ENCODE measurements at regions not wholly inside any gene's neighbourhood (a gene's known extent, or its start where the extent isn't known, plus 50 kb on each side); places are given as distances from the start of the nearest gene placed in this dataset.
"Not testable (repeated sequence)": the region's sequence is repeated elsewhere in the genome, so short reads cannot be mapped to it uniquely, and the experiment has no call there.

DNA sequence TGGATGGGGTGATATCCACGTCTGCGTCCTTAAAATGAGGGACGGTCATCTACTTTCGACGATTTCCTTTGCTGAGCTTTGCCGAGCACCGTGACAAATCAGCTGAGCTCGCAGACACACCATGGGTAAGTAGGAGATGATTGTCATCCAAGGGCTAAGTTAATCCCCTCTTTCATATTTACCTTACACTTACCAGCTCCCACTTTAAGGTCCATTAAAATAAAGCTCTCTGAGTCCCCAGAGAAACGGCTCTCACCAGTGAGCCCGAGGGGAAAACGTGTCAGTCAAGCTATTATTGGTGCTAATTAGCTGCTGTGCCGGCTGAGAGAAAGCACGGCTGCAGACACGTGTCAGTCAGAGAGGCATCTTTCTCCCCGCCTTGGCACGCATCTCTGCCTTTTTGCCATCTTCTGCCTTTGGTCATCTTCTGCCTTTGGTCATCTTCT, 72.2 kb downstream of the CRLF2 start:
- FAIRE-seq = no peak
- no peak for DNase-seq (ENCODE audit: low spot score)

DNA sequence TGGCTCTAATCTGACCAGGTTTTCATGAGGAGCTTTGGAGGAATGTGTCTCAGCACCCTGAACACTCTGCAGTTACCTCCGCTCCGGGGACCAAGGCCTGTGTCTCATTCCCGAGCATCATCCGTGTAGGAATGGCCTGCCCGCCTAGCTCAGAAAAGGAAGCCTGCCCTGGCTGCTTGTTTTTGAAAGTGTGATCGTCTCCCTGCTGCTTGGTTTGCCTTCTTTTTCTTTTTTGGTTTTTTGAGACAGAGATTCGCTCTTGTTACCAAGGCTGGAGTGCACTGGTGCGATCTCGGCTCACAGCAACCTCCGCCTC, 73.3 kb downstream of the CRLF2 start:
- FAIRE-seq = no peak
- DNase-seq (ENCODE audit: low spot score) = no peak

DNA sequence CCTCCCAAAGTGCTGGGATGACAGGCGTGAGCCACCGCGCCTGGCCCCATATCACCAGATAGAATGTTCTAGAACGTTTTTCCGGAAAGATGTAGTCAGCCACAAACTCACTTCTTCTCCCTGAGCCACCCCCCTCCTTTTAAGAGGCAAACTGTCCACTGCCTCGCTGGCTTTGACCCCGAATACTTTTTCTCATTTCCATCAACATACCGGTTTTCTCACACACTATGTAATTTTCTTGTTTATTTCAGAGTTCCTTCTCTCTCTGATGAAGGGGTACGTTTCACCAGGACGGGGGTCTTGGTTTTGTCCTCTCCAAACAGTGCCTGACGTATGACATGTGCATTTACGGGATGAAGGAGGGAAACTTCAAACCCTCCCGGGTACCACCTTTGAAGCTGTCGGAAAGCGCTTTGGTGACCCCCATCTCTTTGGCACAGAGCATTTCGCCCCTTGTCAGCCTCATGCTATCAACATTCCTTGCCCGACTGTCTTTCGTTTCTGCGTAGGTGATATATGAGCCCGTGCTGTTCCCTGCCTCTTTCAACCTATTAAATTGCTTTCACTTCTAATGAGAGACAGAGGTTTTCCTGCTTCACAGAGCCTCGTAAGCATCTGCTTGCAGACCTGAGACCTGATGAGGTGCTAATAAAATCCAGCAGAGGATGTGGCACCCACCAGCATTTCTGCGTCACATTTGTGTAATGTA, 73.8 kb downstream of the CRLF2 start:
- FAIRE-seq = no peak
- DNase-seq (ENCODE audit: low spot score) = no peak

DNA sequence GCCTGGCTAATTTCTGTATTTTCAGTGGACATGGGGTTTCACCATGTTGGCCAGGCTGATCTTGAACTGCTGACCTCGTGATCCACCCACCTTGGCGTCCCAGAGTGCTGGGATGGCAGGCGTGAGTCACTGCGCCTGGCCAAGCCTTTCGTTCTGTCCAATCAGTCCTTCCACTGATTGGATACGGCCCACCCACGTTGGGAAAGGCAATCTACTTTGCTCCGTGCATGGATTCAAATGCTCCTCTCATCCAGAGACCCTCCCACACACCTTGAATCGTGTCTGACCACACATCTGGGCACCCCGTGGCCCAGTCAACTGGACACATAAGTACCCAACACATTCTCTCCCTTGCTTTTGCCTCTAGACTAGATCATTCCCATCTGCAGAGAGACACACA, 74.9 kb downstream of the CRLF2 start:
- DNase-seq (ENCODE audit: low spot score) (no peak), FAIRE-seq (no peak)

DNA sequence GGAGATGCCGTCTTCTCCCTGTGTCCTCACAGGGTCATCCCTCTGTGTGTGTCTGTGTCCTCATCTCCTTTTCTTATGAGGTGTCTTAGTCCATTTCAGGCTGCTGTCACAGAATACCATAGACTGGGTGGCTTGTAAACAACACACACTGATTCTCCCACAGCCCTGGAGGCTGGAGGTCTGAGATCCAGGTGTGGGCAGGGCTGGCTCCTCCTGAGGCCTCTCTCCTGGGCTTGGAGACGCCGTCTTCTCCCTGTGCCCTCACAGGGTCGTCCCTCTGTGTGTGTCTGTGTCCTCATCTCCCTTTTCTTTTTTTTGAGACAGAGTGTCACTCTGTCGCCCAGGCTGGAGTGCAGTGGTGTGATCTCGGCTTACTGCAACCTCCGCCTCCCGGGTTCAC, 75.9 kb downstream of the CRLF2 start:
- FAIRE-seq; DNase-seq (ENCODE audit: low spot score): not testable (repeated sequence)

DNA sequence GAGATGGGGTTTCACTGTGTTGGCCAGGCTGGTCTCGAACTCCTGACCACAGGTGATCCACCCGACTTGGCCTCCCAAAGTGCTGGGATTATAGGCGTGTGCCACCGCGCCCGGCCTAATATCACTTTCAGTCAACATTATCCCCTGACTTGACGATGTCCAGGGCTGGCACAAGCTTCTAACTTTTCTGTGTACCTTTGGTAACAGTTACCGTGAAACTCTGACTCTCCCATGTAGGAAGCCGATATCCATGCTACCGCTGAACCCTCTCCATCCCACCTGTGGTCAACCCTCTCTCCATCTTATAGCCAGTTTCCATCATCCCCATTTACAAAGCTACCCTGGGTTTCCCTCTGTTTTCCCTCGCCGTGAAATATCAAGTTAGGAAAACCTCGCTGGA, 77.5 kb downstream of the CRLF2 start:
- no peak for FAIRE-seq

DNA sequence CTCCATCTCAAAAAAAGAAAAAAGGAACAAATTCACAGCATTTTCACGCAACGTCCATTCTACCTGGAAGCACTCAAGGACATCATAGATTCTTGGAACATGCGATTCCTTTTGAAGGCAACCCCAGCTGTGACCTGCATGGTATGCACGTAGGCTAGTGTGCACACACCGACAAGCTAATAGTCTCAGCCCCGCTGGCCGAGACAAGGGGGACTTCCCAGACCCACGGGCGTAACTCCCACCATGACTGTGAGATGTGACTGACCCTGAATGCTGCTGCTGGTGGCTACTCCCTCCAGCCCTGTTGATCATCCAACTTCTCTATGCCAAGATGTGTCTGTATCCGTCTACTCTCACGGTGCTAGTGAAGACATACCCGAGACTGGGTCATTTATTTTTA, 78.3 kb downstream of the CRLF2 start:
- no peak for DNase-seq (ENCODE audit: low spot score)
- no peak for FAIRE-seq

More for the DNA sequence above, 77.5 kb downstream of the CRLF2 start:
- no peak for DNase-seq (ENCODE audit: low spot score)

DNA sequence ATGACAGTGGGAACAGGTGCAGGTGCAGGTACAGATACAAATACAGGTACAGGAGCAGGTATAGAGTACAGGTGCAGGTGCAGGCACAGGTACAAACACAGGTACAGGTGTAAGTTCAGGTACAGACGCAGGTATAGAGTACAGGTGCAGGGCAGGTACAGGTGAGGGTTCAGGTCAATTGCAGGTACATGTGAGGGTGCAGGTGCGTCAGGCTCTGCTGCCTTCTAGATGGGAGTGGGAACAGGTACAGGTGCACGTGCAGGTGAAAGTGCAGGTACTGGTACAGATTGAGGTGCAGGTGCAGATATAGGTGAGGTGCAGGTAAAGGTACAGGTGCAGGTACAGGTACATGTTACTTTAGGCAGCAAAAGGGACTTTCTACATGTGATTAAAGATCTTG, 85.7 kb downstream of the CRLF2 start:
- FAIRE-seq (no peak), DNase-seq (ENCODE audit: low spot score) (no peak)

DNA sequence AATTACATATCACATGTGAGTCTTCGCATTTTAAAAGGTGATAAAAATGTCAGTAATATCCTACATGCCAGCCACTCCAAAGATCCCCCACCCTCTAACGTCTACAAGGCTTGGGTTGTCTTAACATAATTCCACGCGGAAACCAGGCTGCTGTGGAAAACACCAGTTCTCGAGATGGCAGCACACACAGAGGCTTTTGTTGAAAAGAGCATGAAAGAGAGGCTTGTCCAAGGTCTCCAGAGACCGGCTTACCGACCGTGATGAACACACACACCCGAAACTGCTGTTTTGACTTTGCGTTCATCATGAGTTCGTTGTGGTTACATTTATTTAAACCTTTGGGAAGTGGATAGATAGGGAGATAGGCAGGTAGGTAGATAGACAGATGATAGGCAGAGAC, 87.9 kb downstream of the CRLF2 start:
- no peak for FAIRE-seq
- no peak for DNase-seq (ENCODE audit: low spot score)

DNA sequence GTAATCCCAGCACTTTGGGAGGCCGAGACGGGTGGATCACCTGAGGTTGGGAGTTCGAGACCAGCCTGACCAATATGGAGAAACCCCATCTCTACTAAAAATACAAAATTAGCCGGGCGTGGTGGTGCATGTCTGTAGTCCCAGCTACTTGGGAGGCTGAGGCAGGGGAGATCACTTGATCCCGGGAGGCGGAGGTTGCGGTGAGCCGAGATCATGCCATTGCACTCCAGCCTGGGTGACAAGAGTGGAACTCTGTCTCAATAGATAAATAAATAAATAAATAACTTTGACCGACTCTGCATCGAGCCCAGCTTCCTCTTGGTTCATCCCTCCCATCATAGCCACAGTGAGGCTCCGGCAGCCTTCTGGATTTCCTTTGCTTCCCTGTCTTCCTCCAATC, 89.6 kb downstream of the CRLF2 start:
- not testable (repeated sequence) for DNase-seq (ENCODE audit: low spot score); FAIRE-seq

DNA sequence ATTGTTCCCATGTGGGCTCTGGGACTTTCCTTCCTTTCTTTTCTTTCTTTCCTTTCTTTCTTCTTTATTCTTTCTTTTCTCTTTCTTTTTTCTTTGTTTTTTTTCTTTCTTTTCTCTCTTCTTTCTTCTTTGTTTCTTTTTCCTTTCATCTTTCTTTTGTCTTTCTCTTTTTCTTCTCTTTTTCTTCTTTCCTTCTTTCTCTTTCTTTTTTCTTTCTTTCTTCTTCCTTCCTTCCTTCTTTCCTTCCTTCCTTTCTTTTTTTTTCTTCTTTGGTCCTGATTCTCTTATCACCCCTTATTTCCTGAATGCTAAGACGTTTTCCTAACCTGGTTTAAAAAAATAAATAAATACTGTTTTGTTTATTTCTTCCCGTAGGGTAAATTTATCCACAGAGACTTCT, 93.2 kb downstream of the CRLF2 start:
- FAIRE-seq (no peak), DNase-seq (ENCODE audit: low spot score) (no peak)

DNA sequence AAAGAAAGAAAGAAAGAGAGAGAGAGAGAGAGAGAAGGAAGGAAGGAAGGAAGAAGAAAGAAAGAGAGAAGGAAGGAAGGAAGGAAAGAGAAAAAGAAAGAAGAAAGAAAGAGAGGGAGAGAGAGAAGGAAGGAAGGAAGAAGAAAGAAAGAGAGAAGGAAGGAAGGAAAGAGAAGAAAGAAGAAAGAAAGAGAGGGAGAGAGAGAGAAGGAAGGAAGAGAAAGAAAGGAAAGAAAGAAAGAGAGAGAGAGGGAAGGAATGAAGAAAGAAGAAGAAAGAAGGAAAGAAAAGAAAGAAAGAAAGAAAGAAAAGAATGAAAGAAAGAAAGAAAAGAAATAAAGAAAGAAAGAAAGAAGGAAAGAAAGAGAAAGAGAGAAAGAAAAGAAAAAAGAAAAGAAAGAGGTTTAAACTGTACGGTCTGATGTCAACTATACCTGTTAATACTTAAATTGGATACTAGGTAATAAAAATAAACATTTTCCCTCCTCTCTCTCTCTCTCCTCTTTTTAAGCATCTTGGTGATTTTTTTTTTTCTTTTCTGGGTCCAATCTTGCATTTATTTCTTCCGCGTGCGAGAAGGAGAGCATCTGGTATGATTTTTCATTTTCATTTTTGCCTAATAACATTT, 93.8 kb downstream of the CRLF2 start:
- no peak for FAIRE-seq
- no peak for DNase-seq (ENCODE audit: low spot score)

DNA sequence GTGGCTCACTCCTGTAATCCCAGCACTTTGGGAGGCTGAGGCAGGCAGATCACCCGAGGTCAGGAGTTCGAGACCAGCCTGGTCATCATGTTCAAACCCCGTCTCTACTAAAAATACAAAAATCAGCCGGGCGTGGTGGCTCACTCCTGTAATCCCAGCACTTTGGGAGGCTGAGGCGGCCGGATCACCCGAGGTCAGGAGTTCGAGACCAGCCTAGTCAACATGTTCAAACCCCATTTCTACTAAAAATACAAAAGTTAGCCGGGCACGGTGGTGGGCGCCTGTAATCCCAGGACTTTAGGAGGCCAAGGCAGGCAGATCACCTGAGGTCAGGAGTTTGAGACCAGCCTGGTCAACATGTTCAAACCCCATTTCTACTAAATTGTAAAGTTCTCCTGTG, 97.0 kb downstream of the CRLF2 start:
- not testable (repeated sequence) for FAIRE-seq; DNase-seq (ENCODE audit: low spot score)

DNA sequence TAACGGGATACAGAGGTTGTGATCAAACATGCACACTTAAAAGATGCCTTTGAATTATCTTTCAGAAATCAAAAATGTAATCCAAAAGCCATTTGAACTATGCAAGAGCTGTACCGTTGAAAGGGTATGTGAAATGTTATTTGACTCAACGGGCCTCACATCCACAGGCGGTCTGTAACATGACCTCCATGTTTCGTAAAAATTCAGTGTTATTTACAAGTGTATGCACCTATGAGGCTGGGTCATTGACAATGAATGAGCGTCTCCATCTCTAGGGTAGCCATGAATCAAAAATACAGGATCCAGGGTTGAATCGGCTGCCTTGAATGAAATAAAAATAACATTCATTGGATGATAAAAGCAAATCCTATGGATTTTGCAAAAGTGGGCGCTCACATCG, 100.1 kb downstream of the CRLF2 start:
- FAIRE-seq = no peak
- DNase-seq (ENCODE audit: low spot score) = no peak

DNA sequence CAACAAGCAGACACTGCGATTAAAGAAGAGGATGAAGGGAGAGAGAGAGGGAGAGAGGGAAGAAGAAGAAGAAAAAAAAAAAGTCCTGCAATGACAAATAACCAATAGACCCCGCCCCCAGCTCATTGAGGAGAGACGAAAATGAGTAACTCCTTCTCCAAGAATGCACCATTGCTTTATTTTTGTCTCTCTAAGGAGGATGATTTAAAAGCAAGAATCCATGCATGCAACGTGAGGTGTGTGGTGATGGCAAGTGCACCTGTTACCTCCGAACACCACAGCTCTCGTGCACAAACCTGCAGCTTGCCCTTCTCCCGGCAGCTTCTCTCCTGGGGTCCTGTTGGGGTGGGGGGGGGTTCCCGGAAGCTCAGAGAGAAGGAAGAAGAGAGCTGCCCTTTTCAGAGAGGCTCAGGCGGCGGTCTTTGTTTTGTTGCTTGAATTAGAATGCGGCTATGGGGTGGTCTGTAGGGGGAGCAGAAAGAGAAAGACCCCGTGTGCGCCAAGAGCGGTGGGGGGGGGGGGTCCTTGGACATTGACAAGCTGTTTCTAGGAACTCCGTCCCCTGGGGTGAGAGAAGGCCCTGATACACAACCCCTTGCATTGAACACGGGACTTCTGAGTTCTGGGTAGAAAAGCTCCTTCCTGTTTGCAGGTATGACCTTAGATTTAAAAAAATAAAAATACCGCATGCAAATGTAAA, 100.7 kb downstream of the CRLF2 start:
- FAIRE-seq (no peak), DNase-seq (ENCODE audit: low spot score) (no peak)

DNA sequence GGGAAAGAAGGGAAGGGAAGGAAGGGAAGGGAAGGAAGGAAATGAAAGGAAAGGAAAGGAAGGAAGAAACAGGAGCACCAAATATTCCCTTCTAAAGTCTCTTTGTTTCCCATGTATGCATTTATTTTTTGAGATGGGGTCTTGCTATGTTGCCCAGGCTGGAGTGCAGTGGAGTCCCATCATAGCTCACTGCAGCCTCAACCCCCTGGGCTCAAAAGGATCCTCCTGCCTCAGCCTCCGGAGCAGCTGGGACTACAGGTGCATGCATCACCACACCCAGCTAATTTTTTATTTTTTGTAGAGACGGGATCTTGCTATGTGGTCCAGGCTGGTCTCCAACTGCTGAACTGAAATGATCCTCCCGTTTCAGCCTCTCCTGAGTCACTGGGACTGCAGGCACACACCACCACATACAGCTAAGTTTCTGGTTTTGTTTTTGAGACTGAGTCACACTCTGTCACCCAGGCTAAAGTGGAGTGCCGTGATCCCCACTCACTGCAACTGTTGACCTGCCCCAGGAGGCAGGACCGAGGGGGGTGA, 102.8 kb downstream of the CRLF2 start:
- DNase-seq (ENCODE audit: low spot score) (no peak), FAIRE-seq (no peak)

DNA sequence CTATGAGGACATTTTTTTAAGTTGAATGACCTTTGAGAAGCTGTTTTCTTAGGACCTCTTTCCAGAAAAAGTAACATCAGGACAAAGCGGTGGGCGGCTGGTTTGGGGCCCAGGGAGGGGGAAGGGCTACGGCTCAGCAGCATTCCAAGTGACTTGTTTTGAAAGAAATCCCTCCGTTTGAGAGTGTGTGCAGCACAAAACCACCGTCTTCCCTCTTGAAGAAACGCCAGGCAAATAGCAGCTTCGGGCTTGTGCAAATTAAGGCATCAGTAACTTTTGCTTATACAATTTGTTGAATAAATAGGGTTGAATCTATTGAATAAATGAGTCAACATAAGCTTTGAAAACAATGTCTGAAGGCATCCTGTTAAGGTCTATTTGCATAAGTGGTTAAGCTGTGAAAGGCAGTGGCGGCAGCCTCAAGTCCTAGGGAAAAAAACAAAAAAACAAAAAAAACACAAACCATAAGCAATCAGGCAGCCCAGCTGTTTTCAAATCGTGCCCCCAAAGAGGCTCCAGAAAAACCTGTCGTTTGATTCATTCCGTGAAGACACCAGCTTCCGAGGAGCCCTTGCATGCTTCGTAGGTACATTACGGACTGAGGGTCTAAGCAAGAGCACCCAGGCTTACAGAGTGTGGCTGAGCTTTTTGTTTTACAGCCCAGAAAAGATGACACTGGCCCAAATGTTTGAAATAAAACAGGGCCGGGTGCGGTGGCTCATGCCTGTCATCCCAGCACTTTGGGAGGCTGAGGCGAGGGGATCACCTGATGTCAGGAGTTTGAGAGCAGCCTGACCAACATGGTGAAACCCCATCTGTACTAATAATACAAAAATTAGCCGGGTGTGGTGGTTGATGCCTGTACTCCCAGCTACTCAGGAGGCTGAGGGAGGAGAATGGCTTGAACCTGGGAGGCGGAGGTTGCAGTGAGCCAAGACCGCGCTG, 103.7 kb downstream of the CRLF2 start:
- FAIRE-seq (no peak), DNase-seq (ENCODE audit: low spot score) (no peak)

DNA sequence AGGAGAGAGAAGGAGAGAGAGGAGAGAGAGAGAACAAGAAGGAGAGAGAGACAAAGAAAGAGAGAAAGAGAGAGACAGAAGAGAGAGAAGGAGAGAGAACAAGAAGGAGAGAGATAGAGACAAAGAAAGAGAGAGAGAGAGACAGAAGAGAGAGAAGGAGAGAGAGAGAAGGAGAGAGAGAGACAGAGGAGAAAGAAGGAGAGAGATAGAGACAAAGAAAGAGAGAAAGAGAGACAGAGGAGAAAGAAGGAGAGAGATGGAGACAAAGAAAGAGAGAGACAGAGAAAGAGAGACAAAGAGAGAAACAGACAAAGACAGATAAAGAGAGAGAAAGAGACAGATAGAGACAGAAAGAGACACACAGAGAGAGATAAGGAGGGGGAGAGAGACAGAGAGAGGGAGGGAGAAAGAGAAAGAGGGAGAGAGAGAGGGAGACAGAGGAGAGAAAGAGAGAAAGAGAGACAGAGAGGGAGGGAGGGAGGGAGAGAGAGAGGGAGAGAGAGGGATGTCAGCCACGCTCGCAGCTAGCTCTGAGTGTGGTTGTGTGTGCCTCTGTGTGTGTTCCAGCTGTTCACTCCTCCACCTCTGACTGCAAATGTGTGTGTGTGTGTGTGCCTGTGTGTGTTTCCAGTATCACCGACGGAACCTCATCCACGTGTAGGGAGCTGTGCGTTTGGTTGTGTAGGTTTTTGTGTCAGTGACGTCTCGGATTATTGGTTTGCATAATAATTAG, 105.8 kb downstream of the CRLF2 start:
- no peak for FAIRE-seq
- no peak for DNase-seq (ENCODE audit: low spot score)

DNA sequence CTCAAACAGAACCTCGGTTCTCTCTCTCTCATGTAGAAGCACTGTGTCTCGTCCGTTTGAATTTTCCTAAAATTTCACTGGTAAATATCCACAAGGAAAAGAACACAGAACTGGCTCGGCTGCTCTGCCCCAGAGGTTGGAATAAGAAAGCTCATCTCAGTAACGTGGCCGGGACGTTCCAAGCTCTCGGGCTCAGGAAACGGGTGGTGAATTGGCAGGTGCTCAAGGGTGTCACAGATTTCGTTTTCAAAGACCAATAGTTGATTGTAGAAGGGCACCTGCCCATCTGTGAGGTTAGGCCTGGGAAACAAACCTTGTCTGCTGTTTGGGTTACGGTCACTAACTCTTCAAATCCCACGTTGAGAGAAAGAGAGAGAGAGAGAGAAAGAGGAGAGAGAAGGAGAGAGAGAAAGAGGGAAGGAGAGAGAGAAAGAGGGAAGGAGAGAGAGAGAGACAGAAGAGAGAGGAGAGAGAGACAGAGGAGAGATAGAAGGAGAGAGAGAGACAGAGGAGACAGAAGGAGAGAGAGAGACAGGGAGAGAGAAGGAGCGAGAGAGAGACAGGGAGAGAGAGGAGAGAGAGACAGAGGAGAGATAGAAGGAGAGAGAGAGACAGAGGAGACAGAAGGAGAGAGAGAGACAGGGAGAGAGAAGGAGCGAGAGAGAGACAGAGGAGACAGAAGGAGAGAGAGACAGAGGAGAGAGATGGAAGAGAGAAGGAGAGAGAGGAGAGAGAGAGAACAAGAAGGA, 106.6 kb downstream of the CRLF2 start:
- no peak for FAIRE-seq
- DNase-seq (ENCODE audit: low spot score) = no peak

DNA sequence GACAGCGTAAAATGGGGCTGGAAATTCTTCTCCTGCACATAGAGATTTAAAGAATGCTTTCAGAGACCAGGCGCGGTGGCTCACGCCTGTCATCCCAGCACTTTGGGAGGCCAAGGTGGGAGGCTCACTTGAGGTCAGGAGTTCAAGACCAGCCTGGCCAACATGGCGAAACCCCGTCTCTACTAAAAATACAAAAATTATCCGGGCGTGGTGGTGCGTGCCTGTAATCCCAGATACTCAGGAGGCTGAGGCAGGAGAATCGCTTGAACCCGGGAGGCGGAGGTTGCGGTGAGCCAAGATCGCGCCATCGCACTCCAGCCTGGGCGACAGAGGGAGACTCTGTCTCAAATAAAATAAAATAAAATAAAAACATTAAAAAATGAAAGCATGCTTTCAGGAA, 107.4 kb downstream of the CRLF2 start:
- FAIRE-seq; DNase-seq (ENCODE audit: low spot score): not testable (repeated sequence)
